Ovary (tissue), 3 donors: ENCODE measurements at regions not wholly inside any gene's neighbourhood (a gene's known extent, or its start where the extent isn't known, plus 50 kb on each side); places are given as distances from the start of the nearest gene placed in this dataset.

Source experiments
- CTCF ChIP-seq, 3 donors: fragments of 450-650 bp in 2 of 3; fragments of 200-600 bp in 1 of 3; IDR thresholded peaks; one replicate each; pipeline versions ENCODE4 v1.5.1 to v1.8.0; 2016 to 2022; ENCODE audit warnings: antibody characterized with exemption in 3 of 3, mild to moderate bottlenecking in 1 of 3
- POLR2A ChIP-seq: fragments of 450-650 bp; IDR thresholded peaks from one replicate; pipeline ENCODE4 v1.6.1; 2017; ENCODE audit warnings: antibody characterized with exemption, mild to moderate bottlenecking, moderate library complexity
- donor health status: DM: no; HTN: no; CAD: no.

GRCh38 chr7:16144361-16144760, 277.0 kb downstream of the CRPPA start:
- TF ChIP-seq CTCF (IDR thresholded peaks at IDR 0.05): no peak
- no peak for TF ChIP-seq POLR2A
